ENCODE measurements at regions not wholly inside any gene's neighbourhood (a gene's known extent, or its start where the extent isn't known, plus 50 kb on each side); places are given as distances from the start of the nearest gene placed in this dataset.
"Not testable (repeated sequence)": the region's sequence is repeated elsewhere in the genome, so short reads cannot be mapped to it uniquely, and the experiment has no call there.

- not testable (repeated sequence) for DNase-seq
These were observed 1304.4 kb downstream of the ROBO2 start for GRCh38 chr3:78344267-78344666.

GRCh38 chr3:78344918-78345317 is 1305.0 kb downstream of the ROBO2 start:
- DNase-seq, result no peak

DNA sequence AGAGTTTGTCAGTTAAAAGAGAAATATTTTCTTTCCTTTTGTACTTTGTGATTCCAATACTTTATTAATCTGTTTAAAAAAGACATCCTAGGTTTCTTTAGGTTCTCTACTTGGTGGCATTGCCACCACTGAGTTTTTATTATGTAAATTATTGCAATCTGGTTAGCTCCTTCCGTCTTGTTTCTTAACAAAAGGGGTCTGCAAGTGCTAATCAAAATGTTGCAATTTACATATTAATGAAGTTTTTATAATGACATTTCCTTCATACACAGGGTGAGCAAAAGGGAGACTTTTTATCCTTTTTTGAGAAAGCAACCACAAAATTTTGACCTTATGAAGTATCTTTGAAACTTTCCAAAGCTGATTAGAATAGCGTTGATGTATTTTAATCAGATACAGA is 1307.3 kb downstream of the ROBO2 start:
- DNase-seq, result no peak

DNA sequence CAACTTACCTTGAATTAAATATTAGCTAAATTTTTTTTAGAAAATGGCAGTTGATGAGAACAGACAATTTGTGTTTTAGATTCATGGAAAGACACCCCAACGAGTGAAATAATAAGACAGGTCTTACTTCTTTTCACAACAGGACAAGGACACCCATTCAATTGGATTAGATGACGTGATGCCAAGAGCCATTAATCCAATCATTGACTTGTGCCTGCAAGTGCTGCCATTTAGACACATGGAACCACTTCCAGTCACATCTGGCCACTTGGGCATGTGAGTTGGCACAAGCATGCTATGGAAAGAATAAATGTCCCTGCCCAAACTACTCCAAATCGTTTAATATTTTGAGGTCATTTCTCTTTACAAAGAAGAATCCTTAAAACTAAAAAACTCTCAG is 1308.8 kb downstream of the ROBO2 start:
- no peak for DNase-seq

- no peak for DNase-seq
These were observed 1309.7 kb downstream of the ROBO2 start for GRCh38 chr3:78349571-78349970.

- DNase-seq, result no peak
These were observed 1311.4 kb downstream of the ROBO2 start for GRCh38 chr3:78351334-78351733.

- DNase-seq, result no peak
These were observed 1313.3 kb downstream of the ROBO2 start for GRCh38 chr3:78353231-78353630.

- no peak for DNase-seq
These were observed 1321.0 kb downstream of the ROBO2 start for GRCh38 chr3:78360849-78361248.

GRCh38 chr3:78368636-78369345 is 1328.9 kb downstream of the ROBO2 start:
- no peak for DNase-seq

GRCh38 chr3:78390221-78390620 is 1350.3 kb downstream of the ROBO2 start:
- no peak for DNase-seq

- DNase-seq, result no peak
These were observed 1358.5 kb downstream of the ROBO2 start for GRCh38 chr3:78398401-78398800.

GRCh38 chr3:78402720-78403119 is 1362.8 kb downstream of the ROBO2 start:
- no peak for DNase-seq

DNA sequence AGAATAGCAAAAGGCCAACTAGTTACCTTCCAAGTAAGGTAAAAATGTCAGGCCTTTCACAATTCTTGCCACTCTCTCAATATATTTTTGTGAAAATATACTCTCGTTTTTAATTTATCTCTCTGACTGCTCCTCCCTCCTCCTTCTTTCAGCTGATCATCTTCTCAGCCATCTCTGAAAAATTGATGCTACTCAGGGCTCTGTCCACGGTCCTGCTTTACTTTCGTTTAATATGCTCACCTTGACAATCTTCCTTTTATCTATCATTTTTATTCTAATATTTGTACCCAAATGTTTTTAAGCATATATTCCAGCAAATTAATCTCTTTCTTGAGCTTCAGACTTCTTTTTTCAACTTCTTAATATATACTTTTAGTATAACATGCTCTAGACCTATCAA is 1362.1 kb downstream of the ROBO1 start:
- DNase-seq, result peak; percentile 0

GRCh38 chr3:78406396-78406795 is 1361.4 kb downstream of the ROBO1 start:
- DNase-seq, result no peak

DNA sequence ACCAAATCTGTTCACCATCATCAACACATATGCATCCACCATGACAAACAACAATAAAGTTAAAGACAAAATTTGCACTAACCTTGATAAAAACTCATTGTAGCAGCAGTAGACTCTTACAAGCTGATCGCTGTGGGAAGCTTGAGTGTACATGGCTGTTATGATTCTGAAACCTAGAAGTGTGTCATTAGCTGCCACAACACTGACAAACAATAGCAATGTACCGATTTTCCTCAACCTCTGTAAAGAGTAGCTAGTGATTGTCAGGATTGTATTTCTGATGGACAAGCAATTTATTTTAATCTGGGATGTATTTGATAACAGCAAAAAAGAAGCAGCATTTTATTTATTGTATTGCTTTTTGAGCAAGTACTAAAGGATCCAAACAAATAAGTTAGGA is 1357.7 kb downstream of the ROBO1 start:
- DNase-seq, result no peak

- peak; percentile 92 for DNase-seq
These were observed 1353.5 kb downstream of the ROBO1 start for GRCh38 chr3:78414261-78414660.

DNA sequence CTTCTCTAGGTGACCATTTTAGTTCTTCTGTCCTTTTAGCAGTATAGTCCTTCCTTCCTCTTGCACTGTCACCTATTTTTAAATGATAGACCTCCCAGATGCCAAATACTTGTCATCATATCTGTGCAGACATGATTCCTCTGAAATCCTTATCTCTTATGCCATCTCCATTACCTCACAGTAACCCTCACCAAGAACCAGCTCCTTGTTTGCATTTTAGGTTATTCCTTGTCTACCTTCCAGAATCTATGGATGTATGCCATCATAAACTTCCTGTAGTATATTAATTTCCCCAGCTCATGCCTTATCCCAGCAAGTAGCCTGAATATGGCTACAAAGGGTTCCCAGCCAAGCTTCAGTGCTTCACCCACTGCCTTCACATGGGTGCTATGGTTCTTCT is 1347.2 kb downstream of the ROBO1 start:
- no peak for DNase-seq

- no peak for DNase-seq
These were observed 1346.4 kb downstream of the ROBO1 start for GRCh38 chr3:78421247-78421966.

- no peak for DNase-seq
These were observed 1343.1 kb downstream of the ROBO1 start for GRCh38 chr3:78424656-78425055.

GRCh38 chr3:78426454-78426853 is 1341.3 kb downstream of the ROBO1 start:
- DNase-seq, result no peak

- no peak for DNase-seq
These were observed 1340.5 kb downstream of the ROBO1 start for GRCh38 chr3:78427303-78427702.

DNA sequence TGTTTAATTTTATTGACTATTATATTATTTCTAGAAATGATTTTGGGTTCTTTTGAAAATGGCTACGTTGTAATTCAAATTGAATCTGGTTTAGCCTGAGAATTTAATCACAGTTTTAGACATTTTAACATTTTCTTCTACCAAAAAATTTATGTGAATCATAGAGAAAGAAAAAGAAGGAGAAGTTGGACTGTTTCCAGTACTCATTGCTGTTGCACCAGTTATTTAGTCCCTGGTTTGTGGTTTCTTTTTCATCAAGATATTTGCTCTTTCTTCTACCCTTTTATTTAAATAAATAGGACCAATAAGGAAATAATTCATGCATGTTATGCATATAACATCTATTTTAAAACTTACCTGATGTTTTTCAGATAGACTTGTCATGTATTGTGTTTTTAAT is 1337.1 kb downstream of the ROBO1 start:
- DNase-seq, result no peak

- no peak for DNase-seq
These were observed 1333.0 kb downstream of the ROBO1 start for GRCh38 chr3:78434801-78435200.

DNA sequence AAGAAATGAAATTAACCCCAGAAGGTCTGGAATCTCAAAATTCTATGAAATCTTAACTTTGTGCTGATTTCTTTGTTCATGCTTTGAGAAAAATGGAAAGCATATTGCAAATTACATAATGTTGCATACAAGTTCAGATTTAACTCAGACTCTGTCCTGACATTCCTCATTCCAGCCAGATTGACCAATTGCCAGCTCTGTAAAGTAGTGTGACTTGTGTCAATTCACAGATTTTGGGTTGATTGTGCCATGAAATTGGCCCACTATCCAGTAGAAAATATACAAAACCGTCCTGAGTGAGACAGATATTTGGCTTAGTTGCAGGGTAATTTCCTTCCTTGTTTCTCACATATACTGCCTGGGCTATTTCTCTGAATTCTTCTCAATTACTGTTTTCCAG is 1312.6 kb downstream of the ROBO1 start:
- DNase-seq, result no peak

Data from kidney glomerular epithelial cell (primary cell).